Right renal cortex interstitium (tissue), 3 donors: ENCODE measurements at regions not wholly inside any gene's neighbourhood (a gene's known extent, or its start where the extent isn't known, plus 50 kb on each side); places are given as distances from the start of the nearest gene placed in this dataset.
A peak's percentile ranks its signal among the peaks of the same experiment; 100 is the strongest.

Experiments used
- DNase-seq, 3 donors: peaks; one replicate each; pipeline ENCODE4 v3.0.0-alpha.2; 2013; ENCODE audit warnings: low read depth in 3 of 3, low spot score in 2 of 3

DNA sequence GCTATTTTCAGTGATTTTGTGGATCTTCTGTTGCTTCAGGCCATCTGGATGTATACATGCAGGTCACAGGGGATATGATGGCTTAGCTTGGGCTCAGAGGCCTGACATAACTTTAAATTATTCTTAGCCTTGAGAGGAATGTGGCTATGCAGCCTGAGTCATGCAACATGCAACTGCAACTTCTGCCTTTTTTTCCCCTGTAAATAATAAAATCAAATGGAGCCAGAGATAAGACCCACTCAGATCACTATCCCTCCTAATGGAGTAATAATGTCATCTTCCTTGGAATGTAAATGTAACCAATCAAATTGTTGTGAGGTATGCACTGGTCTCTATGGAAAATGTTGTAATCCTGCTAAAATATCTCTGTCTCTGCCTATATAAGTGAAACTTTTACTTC is 54.9 kb downstream of the MAGEB17 start:
- DNase-seq, result no peak

DNA sequence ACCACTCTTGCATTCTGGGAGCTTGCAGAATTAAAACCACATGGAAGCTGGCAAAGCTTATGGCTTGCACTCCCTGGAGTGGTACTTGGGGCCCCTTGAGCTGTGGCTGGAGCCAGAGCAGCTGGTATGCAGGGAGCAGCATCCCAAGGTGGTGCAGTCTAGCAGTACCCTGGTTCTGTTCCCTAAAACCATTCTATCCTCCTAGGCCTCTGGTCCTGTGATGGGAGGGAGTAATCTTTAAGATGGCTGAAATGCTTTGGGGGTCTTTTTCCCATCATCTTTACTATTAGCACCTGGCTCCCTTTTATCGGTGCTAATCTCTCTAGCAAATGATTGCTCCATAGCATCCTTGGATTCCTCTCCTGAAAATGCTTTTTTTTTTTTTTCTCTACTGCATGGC is 56.1 kb downstream of the MAGEB17 start:
- no peak for DNase-seq

DNA sequence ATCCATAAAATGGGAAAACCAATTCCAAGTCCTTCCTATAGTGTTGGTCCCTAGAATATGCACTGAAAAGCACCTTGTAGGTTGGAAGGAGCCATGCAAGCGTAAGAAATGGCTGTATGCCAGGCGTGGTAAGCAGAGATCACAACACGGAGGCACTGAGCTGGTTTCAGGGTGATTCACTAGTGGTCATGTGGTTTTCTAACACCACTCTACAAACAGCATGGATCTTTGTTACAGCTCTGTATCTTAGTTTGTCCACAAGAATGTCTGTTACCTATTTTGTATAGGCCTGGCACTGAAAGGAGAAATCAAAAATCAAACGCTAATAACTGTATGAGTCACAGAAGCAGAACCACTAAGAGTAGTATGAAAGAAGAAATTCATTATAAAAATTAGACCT is 71.9 kb downstream of the MAGEB17 start:
- no peak for DNase-seq

- no peak for DNase-seq
These were observed 73.1 kb downstream of the MAGEB17 start for GRCh38 chrX:16240231-16240905.

DNA sequence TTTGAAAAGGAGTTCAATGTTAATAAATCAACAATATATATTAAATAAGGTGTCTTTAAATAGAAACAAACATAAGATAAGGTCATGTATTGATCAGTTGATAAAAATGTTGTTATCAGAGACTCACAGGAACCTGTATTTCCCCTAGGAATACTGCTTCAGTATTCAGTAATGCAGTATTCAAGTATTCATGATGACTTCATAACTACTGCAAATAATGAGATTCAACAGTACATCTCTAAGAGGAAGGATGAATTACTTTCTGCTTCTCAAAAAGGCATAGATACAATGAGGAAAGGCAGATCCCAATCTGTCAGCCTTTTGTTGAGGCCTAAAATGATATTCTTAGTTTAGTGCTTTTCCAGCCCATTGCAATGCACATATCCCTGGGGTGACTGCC is 73.7 kb downstream of the MAGEB17 start:
- DNase-seq, result no peak

GRCh38 chrX:16250296-16250695 is 83.0 kb downstream of the MAGEB17 start:
- no peak for DNase-seq

DNA sequence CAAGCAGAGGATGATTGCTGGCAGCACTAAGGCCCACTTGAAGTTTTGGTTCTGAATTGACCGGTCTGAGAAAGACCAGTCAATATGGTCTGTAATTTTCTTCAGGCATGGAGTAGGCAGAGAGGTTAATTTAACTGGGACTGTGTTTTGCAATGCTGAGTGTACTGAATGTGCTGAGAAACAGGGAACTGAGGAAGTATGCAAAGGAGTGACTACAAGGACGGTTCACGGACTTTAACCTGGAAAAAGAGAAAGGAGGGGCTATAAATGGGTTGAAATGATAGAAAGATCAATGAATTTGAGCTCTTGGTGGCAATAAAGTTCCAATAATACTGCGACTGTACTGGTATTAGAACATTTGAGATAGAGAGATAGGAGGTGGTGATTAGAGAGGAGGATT is 84.5 kb downstream of the MAGEB17 start:
- DNase-seq, result no peak

GRCh38 chrX:16258882-16259281 is 91.6 kb downstream of the MAGEB17 start:
- DNase-seq, result no peak

DNA sequence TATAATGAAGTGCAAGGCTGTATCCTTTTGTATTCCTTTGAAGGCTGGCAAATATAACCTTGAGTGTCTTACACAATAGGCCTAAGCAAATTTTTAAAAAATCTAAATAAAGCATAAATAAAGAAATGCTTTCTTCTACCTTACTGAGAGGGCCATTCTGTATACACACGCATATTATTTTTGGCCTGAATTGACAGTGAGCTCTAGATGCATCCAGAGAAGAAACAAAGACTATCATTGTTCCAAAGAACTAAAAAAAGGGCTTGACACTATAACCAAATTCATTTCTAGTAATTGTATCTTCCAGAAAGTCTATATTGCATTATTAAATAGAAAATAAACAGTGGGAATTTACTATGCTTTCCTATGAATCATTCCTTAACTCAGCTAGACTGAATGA is 100.2 kb downstream of the MAGEB17 start:
- DNase-seq, result no peak

GRCh38 chrX:16268206-16268605 is 100.9 kb downstream of the MAGEB17 start:
- DNase-seq, result no peak

DNA sequence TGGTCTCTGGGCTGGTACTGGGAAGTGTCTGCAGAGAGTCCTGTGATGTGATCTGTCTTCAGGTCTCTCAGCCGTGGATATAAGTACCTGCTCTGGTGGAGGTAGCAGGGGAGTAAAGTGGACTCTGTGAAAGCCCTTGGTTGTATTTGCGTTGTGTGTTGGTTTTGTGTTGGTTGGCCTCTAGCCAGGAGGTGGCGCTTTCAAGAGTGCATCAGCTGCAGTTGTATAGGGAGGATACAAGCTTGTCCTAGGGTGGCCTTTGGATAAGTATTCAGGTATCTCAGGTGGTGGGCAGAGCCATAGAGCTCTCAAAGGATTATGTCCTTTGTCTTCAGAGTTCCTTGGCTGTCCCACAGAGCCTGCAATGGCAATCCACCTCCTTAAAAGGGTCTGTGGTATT is 111.6 kb downstream of the MAGEB17 start:
- DNase-seq, result no peak

DNA sequence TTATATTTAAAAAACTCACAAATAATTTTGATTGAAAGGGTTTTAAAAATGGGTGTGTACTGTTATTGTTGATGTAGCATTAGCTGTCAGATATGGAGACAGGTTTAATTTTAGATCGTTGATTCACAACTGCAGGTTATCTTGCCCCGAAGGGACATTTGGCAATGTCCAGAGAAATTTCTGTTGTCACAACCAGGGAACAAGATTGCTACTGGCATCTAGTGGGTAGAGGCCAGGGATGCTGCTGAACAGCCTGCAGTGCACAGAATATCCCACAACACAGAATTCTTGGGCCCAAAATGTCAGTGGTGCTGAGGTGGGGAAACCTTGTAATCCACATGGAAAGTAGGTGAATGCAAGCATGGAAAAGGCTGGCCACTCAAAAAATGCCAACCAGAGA is 114.9 kb downstream of the MAGEB17 start:
- DNase-seq, result no peak

GRCh38 chrX:16284842-16285241 is 117.6 kb downstream of the MAGEB17 start:
- DNase-seq, result no peak

- DNase-seq, result no peak
These were observed 123.7 kb downstream of the MAGEB17 start for GRCh38 chrX:16290997-16291396.

- DNase-seq, result no peak
These were observed 133.6 kb downstream of the MAGEB17 start for GRCh38 chrX:16300831-16301230.

GRCh38 chrX:16304751-16305150 is 137.5 kb downstream of the MAGEB17 start:
- no peak for DNase-seq

GRCh38 chrX:16305187-16305586 is 137.9 kb downstream of the MAGEB17 start:
- DNase-seq, result no peak

- DNase-seq, result no peak
These were observed 140.7 kb downstream of the MAGEB17 start for GRCh38 chrX:16307950-16308349.

DNA sequence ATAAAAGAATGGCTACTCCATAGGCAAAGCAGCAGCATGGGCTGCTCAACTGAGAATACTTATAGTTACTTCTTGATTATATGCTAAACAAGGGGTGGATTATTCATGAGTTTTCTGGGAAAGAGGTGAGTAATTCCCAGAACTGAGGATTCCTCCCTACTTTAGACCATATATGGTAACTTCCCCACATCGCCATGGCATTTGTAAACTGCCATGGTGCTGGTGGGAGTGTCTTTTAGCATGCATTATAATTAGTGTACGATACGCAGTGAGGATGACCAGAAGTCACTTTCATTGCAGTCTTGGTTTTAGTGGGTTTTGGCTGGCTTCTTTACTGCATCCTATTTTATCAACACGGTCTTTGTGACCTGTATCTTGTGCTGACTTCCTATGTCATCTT is 141.5 kb downstream of the MAGEB17 start:
- DNase-seq, result no peak

DNA sequence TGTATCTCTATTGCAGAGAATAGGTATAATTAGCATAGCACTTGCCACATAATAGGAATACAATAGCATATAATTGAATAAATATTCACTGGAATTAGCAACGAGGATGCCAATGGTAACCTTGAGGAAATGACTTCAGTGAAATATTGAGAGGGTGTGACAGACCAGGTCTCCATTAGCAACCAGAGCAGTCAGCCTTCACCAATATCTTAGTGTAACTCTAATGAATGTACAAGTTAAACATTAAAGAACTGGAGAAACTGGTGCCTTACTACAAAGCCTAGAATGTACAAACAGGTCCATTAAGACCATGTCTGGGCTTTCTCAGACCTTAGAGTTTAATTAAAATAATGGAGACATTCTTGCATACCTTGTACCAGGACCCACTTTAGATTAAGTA is 143.0 kb downstream of the MAGEB17 start:
- DNase-seq, result peak in 2 of 3 donors; percentile 5 to 18

- no peak for DNase-seq
These were observed 144.4 kb downstream of the MAGEB17 start for GRCh38 chrX:16311671-16312070.

DNA sequence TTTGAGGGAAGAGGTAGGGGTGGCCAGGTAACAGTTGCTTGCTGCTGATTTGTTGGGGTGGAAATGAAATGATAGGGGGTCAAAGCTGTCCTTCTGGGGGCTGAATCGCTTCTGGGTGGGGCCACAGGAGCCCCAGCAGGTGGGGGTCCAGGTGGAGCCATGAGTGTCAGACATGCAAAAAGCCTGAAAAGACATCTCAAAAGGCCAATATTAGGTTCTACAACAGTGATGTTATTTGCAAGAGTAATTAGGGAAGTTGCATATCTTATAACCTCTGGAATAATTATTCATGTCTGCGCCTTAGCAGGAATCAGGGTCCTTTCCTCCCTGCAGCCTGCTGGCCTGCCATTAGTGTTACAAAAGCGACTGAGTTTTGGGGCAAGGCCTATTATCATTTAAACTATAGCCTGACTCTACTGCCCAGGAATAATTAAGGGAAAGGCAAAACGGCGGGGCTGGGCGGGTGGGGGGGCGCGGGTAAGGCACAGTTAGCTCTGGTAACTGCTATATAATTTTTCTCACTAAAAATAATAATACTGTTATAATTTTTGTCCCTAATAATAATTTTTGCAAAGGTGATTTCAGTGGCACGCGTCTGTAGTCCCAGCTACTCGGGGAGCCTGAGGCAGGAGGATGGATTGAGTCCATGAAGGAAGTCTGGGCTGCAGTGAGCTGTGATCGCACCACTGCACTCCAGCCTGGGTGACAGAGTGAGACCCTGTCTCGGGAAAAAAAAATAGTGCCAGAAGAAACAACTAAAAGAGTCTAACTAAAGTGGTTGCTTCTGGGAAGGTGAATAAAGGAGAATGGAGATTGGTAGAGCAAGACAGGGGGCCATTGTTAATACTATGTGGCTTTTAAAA is 145.7 kb downstream of the MAGEB17 start:
- no peak for DNase-seq
